ENCODE measurements at regions not wholly inside any gene's neighbourhood (a gene's known extent, or its start where the extent isn't known, plus 50 kb on each side); places are given as distances from the start of the nearest gene placed in this dataset.

- TF ChIP-seq CTCF (IDR thresholded peaks at IDR 0.05) (no peak), POLR2A (IDR thresholded peaks at IDR 0.05) (no peak)
These were observed 361.1 kb upstream of the KLF4 start for GRCh38 chr9:107850653-107851052.
